Cardiac fibroblast (primary cell): ENCODE measurements at regions not wholly inside any gene's neighbourhood (a gene's known extent, or its start where the extent isn't known, plus 50 kb on each side); places are given as distances from the start of the nearest gene placed in this dataset.
A peak's percentile ranks its signal among the peaks of the same experiment; 100 is the strongest.

Source experiments
- DNase-seq, 2 donors: peaks; one replicate each; pipeline versions ENCODE4 v3.0.0 to v3.0.0-alpha.2; 2010; ENCODE audit warnings: low read depth in 2 of 2
- H3K4me3 ChIP-seq, 2 donors: replicated peaks in 1 of 2; 1 replicate in 1 of 2; 2 replicates in 1 of 2; pipeline ENCODE4 v1.5.1; 2011; ENCODE audit warnings: low read depth in 2 of 2, low read length in 2 of 2, mild to moderate bottlenecking in 2 of 2, moderate library complexity in 1 of 2
- TF ChIP-seq, protein P1 (sequence below): IDR thresholded peaks from one replicate; pipeline ENCODE4 v1.5.1; 2011; ENCODE audit warnings: low read depth, mild to moderate bottlenecking, low read length, inconsistent platforms

GRCh38 chr17:68695659-68696058 is 94.5 kb upstream of the FAM20A start:
- no peak overlapping the region for H3K4me3 ChIP-seq
- DNase-seq = no peak
- TF ChIP-seq, protein P1, sequence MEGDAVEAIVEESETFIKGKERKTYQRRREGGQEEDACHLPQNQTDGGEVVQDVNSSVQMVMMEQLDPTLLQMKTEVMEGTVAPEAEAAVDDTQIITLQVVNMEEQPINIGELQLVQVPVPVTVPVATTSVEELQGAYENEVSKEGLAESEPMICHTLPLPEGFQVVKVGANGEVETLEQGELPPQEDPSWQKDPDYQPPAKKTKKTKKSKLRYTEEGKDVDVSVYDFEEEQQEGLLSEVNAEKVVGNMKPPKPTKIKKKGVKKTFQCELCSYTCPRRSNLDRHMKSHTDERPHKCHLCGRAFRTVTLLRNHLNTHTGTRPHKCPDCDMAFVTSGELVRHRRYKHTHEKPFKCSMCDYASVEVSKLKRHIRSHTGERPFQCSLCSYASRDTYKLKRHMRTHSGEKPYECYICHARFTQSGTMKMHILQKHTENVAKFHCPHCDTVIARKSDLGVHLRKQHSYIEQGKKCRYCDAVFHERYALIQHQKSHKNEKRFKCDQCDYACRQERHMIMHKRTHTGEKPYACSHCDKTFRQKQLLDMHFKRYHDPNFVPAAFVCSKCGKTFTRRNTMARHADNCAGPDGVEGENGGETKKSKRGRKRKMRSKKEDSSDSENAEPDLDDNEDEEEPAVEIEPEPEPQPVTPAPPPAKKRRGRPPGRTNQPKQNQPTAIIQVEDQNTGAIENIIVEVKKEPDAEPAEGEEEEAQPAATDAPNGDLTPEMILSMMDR = no peak

GRCh38 chr17:68694791-68695485 is 93.8 kb upstream of the FAM20A start:
- no peak overlapping the region for H3K4me3 ChIP-seq
- TF ChIP-seq, protein P1 = no peak
- DNase-seq = peak; percentile 11 to 47

GRCh38 chr17:68693896-68694295 is 92.7 kb upstream of the FAM20A start:
- H3K4me3 ChIP-seq = no peak overlapping the region
- DNase-seq = no peak
- TF ChIP-seq, protein P1 = no peak

GRCh38 chr17:68693466-68693865 is 92.3 kb upstream of the FAM20A start:
- no peak for DNase-seq
- no peak overlapping the region for H3K4me3 ChIP-seq
- TF ChIP-seq, protein P1 = no peak

DNA sequence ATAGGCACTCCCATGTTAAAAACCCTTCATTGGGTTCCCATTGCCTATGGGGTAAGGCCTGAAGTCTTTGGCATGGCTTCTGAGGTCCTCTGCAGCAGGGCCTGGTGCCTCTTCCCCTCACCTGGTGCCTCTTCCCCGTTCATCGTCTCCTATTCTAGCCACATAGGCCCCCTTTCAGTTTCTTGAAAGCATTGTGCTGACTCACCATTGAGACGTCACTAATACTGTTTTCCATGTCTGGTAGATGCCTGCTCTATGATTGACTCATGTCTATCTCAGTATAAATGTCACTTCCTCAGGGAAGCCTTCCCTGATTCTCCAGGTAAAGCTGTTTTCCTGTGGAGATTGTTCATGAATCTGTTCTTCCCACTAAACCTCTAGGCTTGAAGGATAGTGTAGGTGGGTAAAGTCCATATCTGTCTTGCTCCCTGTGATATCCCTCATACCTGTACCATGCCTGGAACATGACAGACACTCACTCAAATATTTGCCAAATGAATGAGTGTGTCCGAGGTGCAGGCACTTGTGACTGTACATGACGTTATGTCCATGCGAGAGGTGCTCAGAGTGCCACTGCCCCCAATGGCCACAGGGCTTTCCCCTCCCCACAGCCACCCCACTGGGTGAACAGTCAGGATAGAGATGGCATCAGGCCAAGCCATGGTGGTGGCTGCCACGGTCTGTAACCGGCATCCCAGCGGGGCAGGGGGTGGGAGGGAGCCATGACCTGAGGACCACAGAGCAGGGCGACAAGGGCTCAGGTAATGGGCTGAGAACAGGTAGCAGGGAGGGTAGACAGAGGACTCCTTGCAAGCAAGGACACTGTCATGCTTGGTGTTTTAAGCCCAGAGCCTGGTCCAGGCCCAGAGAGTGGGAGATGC is 85.2 kb upstream of the FAM20A start:
- H3K4me3 ChIP-seq = no peak overlapping the region
- TF ChIP-seq, protein P1 = no peak
- DNase-seq = no peak

GRCh38 chr17:68684949-68685357 is 83.8 kb upstream of the FAM20A start:
- peak in 1 of 2 donors; percentile 85 for DNase-seq
- H3K4me3 ChIP-seq = no peak overlapping the region
- TF ChIP-seq, protein P1 = no peak
